HG03571 (cell line): ENCODE measurements at regions not wholly inside any gene's neighbourhood (a gene's known extent, or its start where the extent isn't known, plus 50 kb on each side); places are given as distances from the start of the nearest gene placed in this dataset.
"Not testable (repeated sequence)": the region's sequence is repeated elsewhere in the genome, so short reads cannot be mapped to it uniquely, and the experiment has no call there.

Experiments used
- ATAC-seq: cut with Tn5 transposase; IDR thresholded peaks from one replicate; pipeline ENCODE4 v1.9.1; 2021; ENCODE audit not compliant: unreplicated experiment

- ATAC-seq, result no peak
Measured at GRCh38 chr5:116738239-116738614, 163.6 kb upstream of the SEMA6A start.

DNA sequence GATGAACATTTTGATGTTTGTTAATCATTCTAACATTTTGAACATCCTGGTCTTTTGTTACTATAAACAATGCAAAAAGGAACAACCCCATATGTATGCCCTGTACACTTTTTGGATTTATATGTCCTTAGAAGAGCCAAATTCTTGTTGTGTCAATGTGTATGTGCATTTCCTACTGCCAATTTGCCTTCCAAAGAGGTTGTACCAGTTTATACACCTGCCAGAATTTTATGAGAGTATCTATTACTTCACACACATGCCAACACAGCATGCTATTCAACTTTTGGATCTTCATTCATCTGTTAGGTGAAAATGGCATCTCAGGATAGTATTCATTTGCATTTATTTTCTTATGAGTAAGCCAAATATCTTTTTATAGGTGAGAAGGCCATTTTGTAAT is 162.0 kb upstream of the SEMA6A start:
- no peak for ATAC-seq

DNA sequence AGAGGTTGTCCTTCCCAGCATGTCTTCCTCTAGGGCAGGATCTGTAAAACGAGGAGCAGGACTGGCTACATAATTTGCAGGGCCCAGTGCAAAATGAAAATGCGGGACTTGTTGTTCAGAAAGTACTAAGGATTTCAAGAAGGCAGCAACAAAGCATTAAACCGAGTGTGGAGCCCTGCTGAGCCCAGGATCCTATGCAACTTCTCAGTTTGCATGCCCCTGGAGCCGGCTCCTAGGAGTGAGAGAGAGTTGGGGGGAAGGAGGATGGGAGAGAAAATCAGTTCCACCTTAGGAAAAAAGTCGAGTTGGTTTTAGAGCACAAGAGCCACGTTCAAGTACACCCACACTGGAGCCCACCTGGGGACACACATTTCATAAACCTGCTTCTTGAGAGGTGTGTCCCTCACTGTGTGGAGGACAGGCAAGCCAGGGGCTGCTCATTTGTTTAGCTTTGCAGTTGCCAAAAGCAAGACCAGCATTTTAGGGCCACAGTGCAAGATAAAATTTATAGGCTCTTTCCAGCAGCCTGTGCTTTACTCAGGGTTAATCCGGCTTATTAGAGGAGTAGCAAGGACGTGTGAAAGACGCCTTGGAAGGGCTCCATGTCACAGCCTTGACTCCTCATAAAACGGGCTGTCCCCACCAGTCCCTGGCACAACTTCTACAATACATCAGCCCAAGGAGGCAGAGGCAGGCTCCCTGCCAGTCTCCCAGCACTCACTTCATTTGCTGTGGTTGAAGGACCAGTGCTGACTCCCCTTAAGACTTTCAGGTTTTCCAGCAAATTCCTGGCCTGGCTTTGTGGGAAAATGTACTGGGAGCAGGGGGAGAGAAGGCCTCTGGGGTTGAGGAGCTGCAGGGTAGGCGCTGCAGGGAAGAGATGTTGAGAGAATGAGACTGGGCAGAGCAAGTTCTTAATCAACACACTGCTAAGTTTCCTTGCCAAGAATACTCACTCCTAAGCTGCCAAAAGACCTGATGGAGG is 159.7 kb upstream of the SEMA6A start:
- no peak for ATAC-seq

GRCh38 chr5:116732591-116732990 is 158.0 kb upstream of the SEMA6A start:
- ATAC-seq, result no peak

DNA sequence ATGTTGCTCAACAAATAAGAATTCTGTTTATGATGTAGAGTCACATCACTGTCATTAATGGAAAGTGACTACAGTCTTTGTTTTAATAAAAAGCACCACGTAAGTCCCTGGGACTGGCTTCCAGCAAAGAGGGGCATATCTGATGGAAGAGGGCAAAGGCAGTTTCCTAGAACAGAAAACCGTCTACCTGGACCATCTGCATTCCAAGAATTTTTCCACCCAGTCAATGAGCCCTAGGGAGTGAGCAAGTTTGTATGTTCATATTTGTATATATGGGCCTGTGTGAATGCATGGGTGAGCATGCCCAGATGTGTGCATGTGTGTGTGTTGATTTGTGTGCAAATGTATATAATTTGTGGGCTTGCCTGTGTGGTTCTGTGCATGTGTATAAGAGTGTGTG is 156.8 kb upstream of the SEMA6A start:
- no peak for ATAC-seq

GRCh38 chr5:116730706-116731105 is 156.1 kb upstream of the SEMA6A start:
- no peak for ATAC-seq

DNA sequence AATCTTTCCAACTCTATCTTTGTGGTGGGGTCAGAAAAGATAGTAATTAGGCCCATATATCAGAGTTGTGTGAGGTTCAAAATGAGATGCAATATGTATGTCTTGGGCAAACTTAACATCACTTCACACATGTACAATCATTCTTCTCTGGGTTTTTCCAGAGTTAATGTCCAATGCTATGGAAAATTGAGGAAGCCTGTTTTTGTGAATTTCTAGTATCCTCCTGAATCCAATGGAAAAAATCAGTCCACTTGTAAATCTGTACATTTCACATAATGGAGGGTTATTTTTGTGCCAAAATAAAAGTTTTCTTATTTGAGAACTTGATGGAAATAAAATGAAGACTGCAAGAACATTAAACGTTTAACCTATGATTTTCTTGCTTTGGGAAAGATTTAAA is 155.6 kb upstream of the SEMA6A start:
- no peak for ATAC-seq

- ATAC-seq, result no peak
Measured at GRCh38 chr5:116727248-116727647, 152.6 kb upstream of the SEMA6A start.

DNA sequence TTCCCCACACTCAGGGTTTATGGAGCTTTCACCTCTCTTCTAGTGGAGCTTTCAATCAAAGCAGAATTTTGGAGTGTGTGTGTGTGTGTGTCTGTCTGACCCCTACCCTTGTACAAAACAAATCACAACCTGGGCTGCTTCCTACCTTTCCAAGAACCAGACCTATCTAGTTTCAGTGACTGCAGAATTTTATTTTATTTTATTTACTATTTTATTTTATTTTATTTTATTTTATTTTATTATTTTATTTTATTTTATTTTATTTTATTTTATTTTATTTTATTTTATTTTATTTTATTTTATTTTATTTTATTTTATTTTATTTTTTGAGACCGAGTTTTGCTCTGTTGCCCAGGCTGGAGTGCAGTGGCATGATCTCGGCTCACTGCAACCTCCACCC is 151.6 kb upstream of the SEMA6A start:
- ATAC-seq, result not testable (repeated sequence)

- ATAC-seq, result no peak
Measured at GRCh38 chr5:116724971-116725370, 150.3 kb upstream of the SEMA6A start.

DNA sequence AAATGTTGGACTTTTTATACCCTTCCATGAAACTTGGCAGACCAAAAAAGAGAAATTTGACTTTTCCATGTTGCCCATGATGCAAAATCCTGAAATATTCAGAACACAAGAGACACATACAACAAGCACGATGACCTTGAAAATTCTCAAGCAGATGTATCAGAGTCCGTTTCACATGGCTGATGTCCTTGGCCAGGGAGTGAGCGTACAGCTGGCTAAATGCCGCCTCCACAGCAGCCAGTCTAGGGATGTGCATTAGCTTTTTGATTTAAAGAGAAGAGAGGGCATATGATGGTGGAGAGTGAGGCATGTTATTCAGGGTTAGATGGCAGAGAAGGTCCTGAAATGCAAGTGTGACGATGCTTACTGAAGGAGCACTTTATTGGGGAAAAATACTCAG is 148.0 kb upstream of the SEMA6A start:
- no peak for ATAC-seq

DNA sequence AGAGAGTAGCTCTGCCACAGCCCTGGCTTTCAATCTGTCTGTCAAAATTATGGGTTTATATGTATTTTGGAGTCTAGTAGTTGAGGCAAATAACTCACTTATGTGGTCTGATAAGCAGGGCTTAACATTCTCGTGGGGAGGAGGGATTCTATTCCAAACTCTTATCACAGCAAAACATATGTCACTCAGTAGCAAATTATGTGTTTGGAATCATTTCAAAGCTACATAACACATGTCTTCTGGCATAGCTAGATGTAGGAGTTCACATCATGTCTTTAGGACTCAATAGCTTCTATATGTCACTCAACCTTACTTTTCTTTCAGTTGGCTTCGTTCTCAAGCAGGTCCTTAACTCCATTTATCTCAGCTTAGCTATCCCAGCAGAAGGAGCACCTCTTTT is 144.5 kb upstream of the SEMA6A start:
- ATAC-seq, result no peak

GRCh38 chr5:116718317-116718716 is 143.7 kb upstream of the SEMA6A start:
- no peak for ATAC-seq

- ATAC-seq, result no peak
Measured at GRCh38 chr5:116709082-116709481, 134.5 kb upstream of the SEMA6A start.

- ATAC-seq, result not testable (repeated sequence)
Measured at GRCh38 chr5:116705121-116705519, 130.5 kb upstream of the SEMA6A start.

GRCh38 chr5:116703941-116704340 is 129.3 kb upstream of the SEMA6A start:
- ATAC-seq, result no peak

DNA sequence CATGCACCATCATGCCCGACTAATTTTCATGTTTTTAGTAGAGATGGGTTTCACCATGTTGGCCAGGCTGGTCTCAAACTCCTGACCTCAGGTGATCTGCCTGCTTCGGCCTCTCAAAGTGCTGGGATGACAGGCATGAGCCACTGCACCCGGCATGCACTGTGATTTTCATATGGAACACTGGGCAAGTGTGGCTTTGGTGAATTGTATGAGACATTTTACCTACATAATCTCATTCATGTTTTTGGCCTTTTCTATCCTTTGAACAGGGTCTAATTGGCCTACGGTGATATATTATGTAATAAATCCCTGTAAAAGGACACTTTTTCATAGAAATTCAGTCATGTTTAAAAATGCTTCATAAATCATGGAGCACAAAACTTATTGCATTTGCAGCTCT is 128.7 kb upstream of the SEMA6A start:
- no peak for ATAC-seq

GRCh38 chr5:116702776-116703175 is 128.2 kb upstream of the SEMA6A start:
- no peak for ATAC-seq

DNA sequence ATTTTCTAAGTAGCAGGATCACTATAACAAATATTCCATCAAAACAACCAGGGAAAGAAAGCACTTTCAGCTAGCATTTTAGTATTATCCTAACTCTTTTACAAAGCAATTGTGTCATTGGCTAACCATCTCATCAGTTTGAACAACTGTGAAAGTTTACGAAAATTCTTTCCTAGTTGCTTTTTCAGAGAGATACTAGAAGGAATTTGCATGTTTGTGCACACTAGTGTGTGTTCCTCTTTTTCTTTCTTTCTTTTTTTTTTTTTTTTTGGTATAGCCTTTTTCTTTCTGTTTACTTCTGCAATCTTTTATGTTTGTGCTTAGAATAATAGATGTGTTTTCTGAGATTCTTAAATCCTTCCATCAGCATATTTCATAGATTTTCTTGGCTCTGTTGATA is 124.7 kb upstream of the SEMA6A start:
- ATAC-seq, result no peak

DNA sequence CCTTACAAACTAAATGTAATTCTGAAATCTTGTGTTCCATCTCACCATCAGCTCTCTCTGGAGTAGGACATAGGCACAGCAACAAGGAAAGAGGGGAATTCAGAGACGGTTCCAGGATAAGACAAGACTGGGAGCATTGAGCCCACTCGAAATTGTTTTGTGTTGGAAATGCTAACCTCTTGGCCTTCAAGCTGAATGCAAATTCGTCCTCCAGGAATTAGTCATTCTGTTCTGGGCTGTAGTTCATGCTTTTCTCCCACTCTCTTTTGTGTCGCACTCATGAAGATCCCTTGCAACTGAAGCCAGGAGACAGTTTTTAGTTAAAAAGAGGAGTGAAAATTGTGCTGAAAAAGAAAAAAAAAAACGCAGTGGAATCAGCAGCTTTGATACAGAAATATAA is 121.7 kb upstream of the SEMA6A start:
- ATAC-seq, result peak; percentile 53

DNA sequence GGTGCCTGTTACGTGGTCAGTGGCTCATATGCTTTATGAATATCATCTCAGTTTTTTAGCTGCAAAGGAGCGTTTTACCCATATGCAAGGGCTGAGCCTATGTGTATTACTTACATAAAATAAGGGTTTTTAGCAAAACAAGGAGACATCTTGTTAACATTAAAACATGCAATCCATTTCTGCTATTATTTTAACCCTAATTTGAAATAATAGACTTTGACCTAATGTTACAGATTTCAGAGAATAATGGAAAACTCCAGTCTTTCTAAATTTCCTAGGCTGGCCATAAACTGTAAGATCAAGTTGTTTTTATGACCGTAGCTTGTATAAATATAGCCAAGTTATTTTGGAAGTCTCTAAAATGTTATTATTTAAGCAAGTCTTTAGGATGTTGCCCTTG is 121.1 kb upstream of the SEMA6A start:
- no peak for ATAC-seq

- no peak for ATAC-seq
Measured at GRCh38 chr5:116686438-116686837, 111.8 kb upstream of the SEMA6A start.

DNA sequence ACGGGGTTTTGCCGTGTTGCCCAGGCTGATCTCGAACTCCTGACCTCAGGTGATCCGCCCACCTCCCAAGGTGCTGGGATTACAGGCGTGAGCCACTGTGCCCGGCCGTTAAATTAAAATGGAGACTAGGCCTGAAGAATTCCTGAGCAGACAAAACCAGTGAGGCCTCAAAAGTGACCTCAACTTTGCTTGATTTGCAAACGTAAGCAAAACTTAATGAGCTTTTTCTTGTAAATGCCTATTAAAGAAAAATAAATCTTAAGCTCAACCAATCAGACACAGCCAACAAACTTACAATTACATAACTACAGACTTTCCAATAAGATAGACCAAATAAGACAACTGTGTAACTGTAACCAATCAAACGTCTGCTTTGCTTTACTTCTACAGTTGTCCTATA is 111.3 kb upstream of the SEMA6A start:
- ATAC-seq, result no peak
